ENCODE measurements at regions not wholly inside any gene's neighbourhood (a gene's known extent, or its start where the extent isn't known, plus 50 kb on each side); places are given as distances from the start of the nearest gene placed in this dataset.

DNA sequence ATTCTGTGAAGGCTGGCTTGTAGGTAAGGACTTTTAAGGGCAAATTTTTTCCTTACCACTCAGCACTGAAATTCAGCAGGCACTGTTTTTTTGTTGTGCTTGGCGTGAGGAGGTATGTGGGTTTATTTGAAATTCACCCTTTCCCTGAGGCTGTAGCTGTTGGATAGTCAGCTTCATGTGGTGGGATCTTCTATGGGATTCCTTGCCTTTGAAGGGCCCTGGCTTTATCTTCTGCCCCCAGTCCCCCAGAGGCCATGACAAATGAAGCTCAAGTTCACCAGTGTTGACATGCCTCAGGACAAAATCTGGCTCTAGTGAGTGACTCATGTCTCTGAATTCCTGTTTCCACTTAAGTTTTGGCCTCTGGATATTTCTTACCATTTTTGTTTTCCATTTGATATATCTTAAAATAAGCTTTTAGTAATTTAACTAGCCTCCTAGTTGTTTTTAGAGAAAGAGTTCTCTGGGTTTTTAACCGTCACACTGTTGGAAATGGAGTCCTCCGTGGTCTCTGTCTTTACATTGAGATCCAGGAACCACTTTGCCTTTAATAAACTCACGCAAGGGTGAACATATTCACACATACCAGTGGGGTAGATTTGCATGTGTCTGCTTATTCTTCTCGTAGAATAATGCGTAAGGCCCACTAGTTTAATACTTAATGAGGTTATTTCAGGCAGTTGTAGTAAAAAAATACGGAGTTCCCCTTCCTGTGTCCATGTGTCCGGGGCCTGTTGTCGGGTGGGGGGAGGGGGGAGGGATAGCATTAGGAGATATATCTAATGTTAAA, 211.1 kb upstream of the FAM98A start:
- Histone ChIP-seq H3K4me1 (ENCODE audit: control insufficient read depth in 5 of 5, insufficient read depth in 5 of 5, low read length in 5 of 5) (peaks cover 0 to 5% (median 0%) of the 10 kb centered on the region in 5 donors), H3K4me3 (no peak overlapping the region), H3K9ac (ENCODE audit: insufficient read depth in 1 of 2, low read length in 2 of 2) (no peak overlapping the region), H3K27ac (ENCODE audit: low read depth in 1 of 2, low read length in 1 of 2) (no peak overlapping the region), H3K36me3 (ENCODE audit: control insufficient read depth in 4 of 4, insufficient read depth in 4 of 4, low read length in 4 of 4) (no peaks in the 10 kb centered on the region), H3K9me3 (ENCODE audit: control insufficient read depth in 4 of 4, insufficient read depth in 3 of 4, low read length in 3 of 4) (no peaks in the 10 kb centered on the region), H3K27me3 (ENCODE audit: control insufficient read depth in 3 of 3, insufficient read depth in 3 of 3, low read length in 2 of 3) (no peaks in the 10 kb centered on the region)
- ATAC-seq (ENCODE audit: insufficient read depth, low FRiP score): no peak
- no peak for DNase-seq
- 86 to 92% methylated on average over 9 of the region's 9 CpGs for WGBS, 2 donors
- TF ChIP-seq, protein P1, sequence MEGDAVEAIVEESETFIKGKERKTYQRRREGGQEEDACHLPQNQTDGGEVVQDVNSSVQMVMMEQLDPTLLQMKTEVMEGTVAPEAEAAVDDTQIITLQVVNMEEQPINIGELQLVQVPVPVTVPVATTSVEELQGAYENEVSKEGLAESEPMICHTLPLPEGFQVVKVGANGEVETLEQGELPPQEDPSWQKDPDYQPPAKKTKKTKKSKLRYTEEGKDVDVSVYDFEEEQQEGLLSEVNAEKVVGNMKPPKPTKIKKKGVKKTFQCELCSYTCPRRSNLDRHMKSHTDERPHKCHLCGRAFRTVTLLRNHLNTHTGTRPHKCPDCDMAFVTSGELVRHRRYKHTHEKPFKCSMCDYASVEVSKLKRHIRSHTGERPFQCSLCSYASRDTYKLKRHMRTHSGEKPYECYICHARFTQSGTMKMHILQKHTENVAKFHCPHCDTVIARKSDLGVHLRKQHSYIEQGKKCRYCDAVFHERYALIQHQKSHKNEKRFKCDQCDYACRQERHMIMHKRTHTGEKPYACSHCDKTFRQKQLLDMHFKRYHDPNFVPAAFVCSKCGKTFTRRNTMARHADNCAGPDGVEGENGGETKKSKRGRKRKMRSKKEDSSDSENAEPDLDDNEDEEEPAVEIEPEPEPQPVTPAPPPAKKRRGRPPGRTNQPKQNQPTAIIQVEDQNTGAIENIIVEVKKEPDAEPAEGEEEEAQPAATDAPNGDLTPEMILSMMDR (IDR thresholded peaks at IDR 0.05; ENCODE audit: control extremely low read depth, extremely low read depth): no peak

- ATAC-seq (ENCODE audit: insufficient read depth, low FRiP score) (no peak), DNase-seq (no peak)
- no peak overlapping the region for H3K9ac ChIP-seq (ENCODE audit: insufficient read depth in 1 of 2, low read length in 2 of 2)
- no peaks in the 10 kb centered on the region for H3K4me1 ChIP-seq (ENCODE audit: control insufficient read depth in 5 of 5, insufficient read depth in 5 of 5, low read length in 5 of 5)
- H3K4me3 ChIP-seq: no peak overlapping the region
- whole genome bisulfite sequencing, 2 donors: 74 to 76% methylated on average over 6 of the region's 6 CpGs
- no peaks in the 10 kb centered on the region for H3K9me3 ChIP-seq (ENCODE audit: control insufficient read depth in 4 of 4, insufficient read depth in 3 of 4, low read length in 3 of 4)
- H3K27me3 ChIP-seq (ENCODE audit: control insufficient read depth in 3 of 3, insufficient read depth in 3 of 3, low read length in 2 of 3): no peaks in the 10 kb centered on the region
- no peaks in the 10 kb centered on the region for H3K36me3 ChIP-seq (ENCODE audit: control insufficient read depth in 4 of 4, insufficient read depth in 4 of 4, low read length in 4 of 4)
- TF ChIP-seq, protein P1 (IDR thresholded peaks at IDR 0.05; ENCODE audit: control extremely low read depth, extremely low read depth): no peak
- no peak overlapping the region for H3K27ac ChIP-seq (ENCODE audit: low read depth in 1 of 2, low read length in 1 of 2)
These were observed 206.9 kb upstream of the FAM98A start for GRCh38 chr2:33806041-33806440.

GRCh38 chr2:33804155-33804554, 205.1 kb upstream of the FAM98A start:
- Histone ChIP-seq H3K36me3 (ENCODE audit: control insufficient read depth in 4 of 4, insufficient read depth in 4 of 4, low read length in 4 of 4) (no peaks in the 10 kb centered on the region), H3K9me3 (ENCODE audit: control insufficient read depth in 4 of 4, insufficient read depth in 3 of 4, low read length in 3 of 4) (no peaks in the 10 kb centered on the region), H3K9ac (ENCODE audit: insufficient read depth in 1 of 2, low read length in 2 of 2) (no peak overlapping the region), H3K4me1 (ENCODE audit: control insufficient read depth in 5 of 5, insufficient read depth in 5 of 5, low read length in 5 of 5) (no peaks in the 10 kb centered on the region), H3K4me3 (no peak overlapping the region), H3K27me3 (ENCODE audit: control insufficient read depth in 3 of 3, insufficient read depth in 3 of 3, low read length in 2 of 3) (no peaks in the 10 kb centered on the region), H3K27ac (ENCODE audit: low read depth in 1 of 2, low read length in 1 of 2) (no peak overlapping the region)
- TF ChIP-seq, protein P1 (IDR thresholded peaks at IDR 0.05; ENCODE audit: control extremely low read depth, extremely low read depth): no peak
- DNase-seq: peak in 1 of 3 donors; percentile 8
- ATAC-seq (ENCODE audit: insufficient read depth, low FRiP score): no peak

DNA sequence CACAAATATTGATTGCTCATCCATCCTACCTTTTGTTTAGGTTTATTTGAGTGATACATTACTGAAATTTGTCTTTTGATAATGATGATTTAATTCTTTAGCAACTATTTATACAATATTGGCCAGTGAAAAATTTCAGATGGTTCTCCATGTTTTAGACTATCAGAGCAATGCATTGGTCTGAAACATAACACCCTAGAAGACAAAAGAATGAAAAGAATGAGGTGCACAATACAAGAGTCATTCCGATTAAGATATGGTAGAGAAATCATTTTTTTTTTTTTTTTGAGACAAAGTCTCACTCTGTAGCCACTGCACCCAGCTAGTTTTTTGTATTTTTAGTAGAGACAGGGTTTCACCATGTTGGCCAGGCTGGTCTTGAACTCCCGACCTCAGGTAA, 197.4 kb upstream of the FAM98A start:
- Histone ChIP-seq H3K4me3 (no peak overlapping the region), H3K9ac (ENCODE audit: insufficient read depth in 1 of 2, low read length in 2 of 2) (no peak overlapping the region), H3K36me3 (ENCODE audit: control insufficient read depth in 4 of 4, insufficient read depth in 4 of 4, low read length in 4 of 4) (no peaks in the 10 kb centered on the region), H3K4me1 (ENCODE audit: control insufficient read depth in 5 of 5, insufficient read depth in 5 of 5, low read length in 5 of 5) (no peaks in the 10 kb centered on the region), H3K9me3 (ENCODE audit: control insufficient read depth in 4 of 4, insufficient read depth in 3 of 4, low read length in 3 of 4) (peaks cover 0 to 3% (median 0%) of the 10 kb centered on the region in 4 donors), H3K27me3 (ENCODE audit: control insufficient read depth in 3 of 3, insufficient read depth in 3 of 3, low read length in 2 of 3) (no peaks in the 10 kb centered on the region), H3K27ac (ENCODE audit: low read depth in 1 of 2, low read length in 1 of 2) (no peak overlapping the region)
- TF ChIP-seq, protein P1 (IDR thresholded peaks at IDR 0.05; ENCODE audit: control extremely low read depth, extremely low read depth): no peak
- DNase-seq: no peak
- no peak for ATAC-seq (ENCODE audit: insufficient read depth, low FRiP score)
- WGBS, 2 donors: 90 to 99% methylated on average over 2 of the region's 2 CpGs

Measured in lung (tissue), 11 donors.